Astrocyte of the hippocampus (primary cell): ENCODE measurements at regions not wholly inside any gene's neighbourhood (a gene's known extent, or its start where the extent isn't known, plus 50 kb on each side); places are given as distances from the start of the nearest gene placed in this dataset.
"Not testable (repeated sequence)": the region's sequence is repeated elsewhere in the genome, so short reads cannot be mapped to it uniquely, and the experiment has no call there.

Source experiments
- DNase-seq: peaks from one replicate; pipeline ENCODE4 v3.0.0; 2011; ENCODE audit warnings: low read depth, low spot score

- peak; percentile 29 for DNase-seq
Measured at GRCh38 chr11:70590356-70590991, 192.1 kb downstream of the CTTN start.

- no peak for DNase-seq
Measured at GRCh38 chr11:70592641-70593165, 194.4 kb downstream of the CTTN start.

- DNase-seq, result no peak
Measured at GRCh38 chr11:70593446-70593983, 195.2 kb downstream of the CTTN start.

- DNase-seq, result no peak
Measured at GRCh38 chr11:70594031-70594430, 195.7 kb downstream of the CTTN start.

- no peak for DNase-seq
Measured at GRCh38 chr11:70594606-70595005, 196.3 kb downstream of the CTTN start.

GRCh38 chr11:70595016-70595415 lies 196.7 kb downstream of the CTTN start:
- no peak for DNase-seq

- no peak for DNase-seq
Measured at GRCh38 chr11:70595452-70595851, 197.1 kb downstream of the CTTN start.

- no peak for DNase-seq
Measured at GRCh38 chr11:70596091-70596490, 197.8 kb downstream of the CTTN start.

GRCh38 chr11:70597006-70597555 lies 198.8 kb downstream of the CTTN start:
- DNase-seq, result no peak

- no peak for DNase-seq
Measured at GRCh38 chr11:70597751-70598625, 199.7 kb downstream of the CTTN start.

GRCh38 chr11:70600911-70601415 lies 202.6 kb downstream of the CTTN start:
- DNase-seq, result not testable (repeated sequence)

GRCh38 chr11:70601861-70602538 lies 203.7 kb downstream of the CTTN start:
- no peak for DNase-seq

- DNase-seq, result no peak
Measured at GRCh38 chr11:70603114-70603755, 204.9 kb downstream of the CTTN start.

GRCh38 chr11:70603756-70604211 lies 205.5 kb downstream of the CTTN start:
- no peak for DNase-seq

- DNase-seq, result no peak
Measured at GRCh38 chr11:70604221-70604620, 205.9 kb downstream of the CTTN start.

GRCh38 chr11:70604630-70605467 lies 206.5 kb downstream of the CTTN start:
- DNase-seq, result no peak

- DNase-seq, result no peak
Measured at GRCh38 chr11:70605468-70605815, 207.1 kb downstream of the CTTN start.

GRCh38 chr11:70605846-70606245 lies 207.5 kb downstream of the CTTN start:
- DNase-seq, result no peak

- no peak for DNase-seq
Measured at GRCh38 chr11:70606248-70606950, 208.1 kb downstream of the CTTN start.
